ENCODE measurements at regions not wholly inside any gene's neighbourhood (a gene's known extent, or its start where the extent isn't known, plus 50 kb on each side); places are given as distances from the start of the nearest gene placed in this dataset.

- H3K27me3 Mint-ChIP-seq (ENCODE audit: low read depth): no peaks in the 10 kb centered on the region
- peak overlapping the region; percentile 49 for H3K4me3 Mint-ChIP-seq
- no peaks in the 10 kb centered on the region for H3K9me3 Mint-ChIP-seq
- peak overlapping the region; percentile 47 for H3K27ac Mint-ChIP-seq
- DNase-seq (ENCODE audit: low spot score): no peak
- peaks cover 21% of the 10 kb centered on the region for H3K4me1 Mint-ChIP-seq (ENCODE audit: low read depth)
- H3K36me3 Mint-ChIP-seq (ENCODE audit: low read depth): no peaks in the 10 kb centered on the region
Measured at GRCh38 chr6:1536526-1537429, 72.9 kb upstream of the FOXC1 start.

- no peak for DNase-seq (ENCODE audit: low spot score)
- no peaks in the 10 kb centered on the region for H3K9me3 Mint-ChIP-seq
- no peaks in the 10 kb centered on the region for H3K36me3 Mint-ChIP-seq (ENCODE audit: low read depth)
- H3K27me3 Mint-ChIP-seq (ENCODE audit: low read depth): peaks cover 2% of the 10 kb centered on the region
- no peak overlapping the region for H3K27ac Mint-ChIP-seq
- H3K4me3 Mint-ChIP-seq: no peak overlapping the region
- H3K4me1 Mint-ChIP-seq (ENCODE audit: low read depth): peaks cover 21% of the 10 kb centered on the region
Measured at GRCh38 chr6:1538369-1538768, 71.3 kb upstream of the FOXC1 start.

GRCh38 chr6:1538810-1539478, 70.8 kb upstream of the FOXC1 start:
- DNase-seq (ENCODE audit: low spot score): no peak
- no peak overlapping the region for H3K27ac Mint-ChIP-seq
- H3K9me3 Mint-ChIP-seq: no peaks in the 10 kb centered on the region
- no peak overlapping the region for H3K4me3 Mint-ChIP-seq
- no peaks in the 10 kb centered on the region for H3K36me3 Mint-ChIP-seq (ENCODE audit: low read depth)
- peaks cover 21% of the 10 kb centered on the region for H3K4me1 Mint-ChIP-seq (ENCODE audit: low read depth)
- peaks cover 5% of the 10 kb centered on the region for H3K27me3 Mint-ChIP-seq (ENCODE audit: low read depth)

GRCh38 chr6:1540864-1541521, 68.7 kb upstream of the FOXC1 start:
- no peak for DNase-seq (ENCODE audit: low spot score)
- Mint-ChIP-seq H3K4me3 (no peak overlapping the region), H3K36me3 (ENCODE audit: low read depth) (no peaks in the 10 kb centered on the region), H3K27ac (no peak overlapping the region), H3K9me3 (peaks cover 5% of the 10 kb centered on the region), H3K4me1 (ENCODE audit: low read depth) (peaks cover 16% of the 10 kb centered on the region), H3K27me3 (ENCODE audit: low read depth) (peaks cover 5% of the 10 kb centered on the region)

GRCh38 chr6:1542335-1542734, 67.4 kb upstream of the FOXC1 start:
- H3K9me3 Mint-ChIP-seq: peaks cover 5% of the 10 kb centered on the region
- H3K4me1 Mint-ChIP-seq (ENCODE audit: low read depth): peaks cover 5% of the 10 kb centered on the region
- H3K27ac Mint-ChIP-seq: no peak overlapping the region
- no peak overlapping the region for H3K4me3 Mint-ChIP-seq
- DNase-seq (ENCODE audit: low spot score): no peak
- peaks cover 5% of the 10 kb centered on the region for H3K27me3 Mint-ChIP-seq (ENCODE audit: low read depth)
- H3K36me3 Mint-ChIP-seq (ENCODE audit: low read depth): no peaks in the 10 kb centered on the region

GRCh38 chr6:1542764-1543163, 67.0 kb upstream of the FOXC1 start:
- no peak overlapping the region for H3K4me3 Mint-ChIP-seq
- peaks cover under 1% of the 10 kb centered on the region for H3K4me1 Mint-ChIP-seq (ENCODE audit: low read depth)
- peaks cover 5% of the 10 kb centered on the region for H3K27me3 Mint-ChIP-seq (ENCODE audit: low read depth)
- H3K27ac Mint-ChIP-seq: no peak overlapping the region
- H3K9me3 Mint-ChIP-seq: peaks cover 5% of the 10 kb centered on the region
- DNase-seq (ENCODE audit: low spot score): no peak
- no peaks in the 10 kb centered on the region for H3K36me3 Mint-ChIP-seq (ENCODE audit: low read depth)

GRCh38 chr6:1544000-1544399, 65.7 kb upstream of the FOXC1 start:
- H3K27ac Mint-ChIP-seq: no peak overlapping the region
- no peak for DNase-seq (ENCODE audit: low spot score)
- no peak overlapping the region for H3K4me3 Mint-ChIP-seq
- no peaks in the 10 kb centered on the region for H3K4me1 Mint-ChIP-seq (ENCODE audit: low read depth)
- peaks cover 5% of the 10 kb centered on the region for H3K27me3 Mint-ChIP-seq (ENCODE audit: low read depth)
- H3K9me3 Mint-ChIP-seq: peaks cover 5% of the 10 kb centered on the region
- H3K36me3 Mint-ChIP-seq (ENCODE audit: low read depth): no peaks in the 10 kb centered on the region

- Mint-ChIP-seq H3K27ac (no peak overlapping the region), H3K4me1 (ENCODE audit: low read depth) (no peaks in the 10 kb centered on the region), H3K4me3 (no peak overlapping the region), H3K9me3 (peaks cover 5% of the 10 kb centered on the region), H3K36me3 (ENCODE audit: low read depth) (no peaks in the 10 kb centered on the region), H3K27me3 (ENCODE audit: low read depth) (peaks cover 5% of the 10 kb centered on the region)
- DNase-seq (ENCODE audit: low spot score): no peak
Measured at GRCh38 chr6:1544603-1545002, 65.1 kb upstream of the FOXC1 start.

GRCh38 chr6:1545654-1546053, 64.1 kb upstream of the FOXC1 start:
- H3K4me1 Mint-ChIP-seq (ENCODE audit: low read depth): no peaks in the 10 kb centered on the region
- H3K9me3 Mint-ChIP-seq: peaks cover 5% of the 10 kb centered on the region
- no peak overlapping the region for H3K4me3 Mint-ChIP-seq
- H3K27me3 Mint-ChIP-seq (ENCODE audit: low read depth): peaks cover 8% of the 10 kb centered on the region
- no peaks in the 10 kb centered on the region for H3K36me3 Mint-ChIP-seq (ENCODE audit: low read depth)
- no peak overlapping the region for H3K27ac Mint-ChIP-seq
- no peak for DNase-seq (ENCODE audit: low spot score)

GRCh38 chr6:1547785-1548184, 61.9 kb upstream of the FOXC1 start:
- peaks cover 9% of the 10 kb centered on the region for H3K27me3 Mint-ChIP-seq (ENCODE audit: low read depth)
- DNase-seq (ENCODE audit: low spot score): no peak
- H3K4me1 Mint-ChIP-seq (ENCODE audit: low read depth): no peaks in the 10 kb centered on the region
- H3K27ac Mint-ChIP-seq: peak overlapping the region; percentile 50
- H3K9me3 Mint-ChIP-seq: peaks cover 5% of the 10 kb centered on the region
- no peak overlapping the region for H3K4me3 Mint-ChIP-seq
- no peaks in the 10 kb centered on the region for H3K36me3 Mint-ChIP-seq (ENCODE audit: low read depth)

GRCh38 chr6:1551249-1551648, 58.5 kb upstream of the FOXC1 start:
- H3K4me3 Mint-ChIP-seq: no peak overlapping the region
- H3K36me3 Mint-ChIP-seq (ENCODE audit: low read depth): no peaks in the 10 kb centered on the region
- H3K4me1 Mint-ChIP-seq (ENCODE audit: low read depth): peaks cover 8% of the 10 kb centered on the region
- H3K27ac Mint-ChIP-seq: no peak overlapping the region
- no peaks in the 10 kb centered on the region for H3K9me3 Mint-ChIP-seq
- DNase-seq (ENCODE audit: low spot score): no peak
- peaks cover 24% of the 10 kb centered on the region for H3K27me3 Mint-ChIP-seq (ENCODE audit: low read depth)

GRCh38 chr6:1552296-1552761, 57.4 kb upstream of the FOXC1 start:
- no peak overlapping the region for H3K27ac Mint-ChIP-seq
- H3K4me1 Mint-ChIP-seq (ENCODE audit: low read depth): peaks cover 8% of the 10 kb centered on the region

GRCh38 chr6:1553562-1554083, 56.1 kb upstream of the FOXC1 start:
- Mint-ChIP-seq H3K9me3 (no peaks in the 10 kb centered on the region), H3K4me3 (peak overlapping the region; percentile 82), H3K4me1 (ENCODE audit: low read depth) (peaks cover 8% of the 10 kb centered on the region), H3K27me3 (ENCODE audit: low read depth) (peaks cover 37% of the 10 kb centered on the region), H3K27ac (no peak overlapping the region), H3K36me3 (ENCODE audit: low read depth) (no peaks in the 10 kb centered on the region)
- DNase-seq (ENCODE audit: low spot score): no peak

More at GRCh38 chr6:1552296-1552761, 57.4 kb upstream of the FOXC1 start:
- Mint-ChIP-seq H3K4me3 (no peak overlapping the region), H3K27me3 (ENCODE audit: low read depth) (peaks cover 32% of the 10 kb centered on the region), H3K36me3 (ENCODE audit: low read depth) (no peaks in the 10 kb centered on the region), H3K9me3 (no peaks in the 10 kb centered on the region)
- no peak for DNase-seq (ENCODE audit: low spot score)

- H3K27me3 Mint-ChIP-seq (ENCODE audit: low read depth): peaks cover 37% of the 10 kb centered on the region
- peak overlapping the region; percentile 82 for H3K4me3 Mint-ChIP-seq
- H3K9me3 Mint-ChIP-seq: no peaks in the 10 kb centered on the region
- H3K36me3 Mint-ChIP-seq (ENCODE audit: low read depth): no peaks in the 10 kb centered on the region
- peaks cover 8% of the 10 kb centered on the region for H3K4me1 Mint-ChIP-seq (ENCODE audit: low read depth)
- H3K27ac Mint-ChIP-seq: peak overlapping the region; percentile 26
- DNase-seq (ENCODE audit: low spot score): no peak
Measured at GRCh38 chr6:1554141-1554475, 55.6 kb upstream of the FOXC1 start.

Data from T-helper 2 cell treated with Interferon-gamma antibody and Interleukin-4, amounts not matched to agents 5 μg/mL and 100 μg/mL, for 36 hours (primary cell).